ENCODE measurements at regions not wholly inside any gene's neighbourhood (a gene's known extent, or its start where the extent isn't known, plus 50 kb on each side); places are given as distances from the start of the nearest gene placed in this dataset.
"Not testable (repeated sequence)": the region's sequence is repeated elsewhere in the genome, so short reads cannot be mapped to it uniquely, and the experiment has no call there.

- WGBS (ENCODE audit: insufficient coverage) = no CpG with 5 or more reads among the region's 2 CpGs
- H3K4me3 Mint-ChIP-seq = no peak overlapping the region
- no peak overlapping the region for H3K27ac ChIP-seq (ENCODE audit: low read length)
- H3K4me1 ChIP-seq (ENCODE audit: control insufficient read depth in 1 of 2, extremely low read depth in 1 of 2, insufficient read depth in 2 of 2, low read length in 2 of 2) = no peaks in the 10 kb centered on the region
- H3K9me3 ChIP-seq = no peaks in the 10 kb centered on the region
- no peak overlapping the region for H3K27ac Mint-ChIP-seq
- POLR2A ChIA-PET = no interaction called here
- no peaks in the 10 kb centered on the region for H3K27me3 ChIP-seq (replicated peaks in 1 of 2; ENCODE audit: control insufficient read depth in 2 of 2, extremely low read depth in 1 of 2, insufficient read depth in 2 of 2, low read length in 1 of 2)
- no peak for DNase-seq
- H3K4me1 Mint-ChIP-seq = no peaks in the 10 kb centered on the region
- CTCF ChIA-PET = no interaction called here
- no peaks in the 10 kb centered on the region for H3K36me3 ChIP-seq (ENCODE audit: control insufficient read depth in 2 of 2, extremely low read depth in 1 of 2, insufficient read depth in 1 of 2, low read length in 1 of 2)
- ATAC-seq (replicated peaks in 1 of 4) = no peak
- no peaks in the 10 kb centered on the region for H3K36me3 Mint-ChIP-seq
- peaks cover 3 to 8% (median 3%) of the 10 kb centered on the region in 3 donors for H3K9me3 Mint-ChIP-seq
- no peaks in the 10 kb centered on the region for H3K27me3 Mint-ChIP-seq
- H3K4me3 ChIP-seq (ENCODE audit: control insufficient read depth in 1 of 2, extremely low read depth in 1 of 2, low read length in 1 of 2) = no peak overlapping the region
These were observed 134.2 kb downstream of the OTOL1 start for GRCh38 chr3:161630794-161631193.

DNA sequence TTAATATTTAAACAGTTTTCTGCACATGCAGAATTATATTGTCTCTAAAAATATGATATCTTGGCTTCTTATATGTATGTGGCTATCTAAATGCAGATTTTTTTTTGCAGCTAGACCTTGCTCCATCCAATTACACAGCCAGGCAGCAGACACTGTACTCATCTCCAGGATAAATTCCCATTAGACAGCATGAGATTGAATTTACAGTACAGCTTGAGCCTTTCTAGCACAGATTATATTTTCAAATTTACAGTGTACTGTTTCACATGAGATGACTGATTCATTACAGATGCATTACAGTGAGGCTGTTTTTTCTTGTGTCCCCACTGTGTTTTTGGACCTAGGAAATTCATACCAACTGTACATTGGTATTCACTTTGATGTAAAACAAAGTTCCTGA, 134.9 kb downstream of the OTOL1 start:
- H3K36me3 Mint-ChIP-seq = no peaks in the 10 kb centered on the region
- H3K9me3 ChIP-seq = no peaks in the 10 kb centered on the region
- no peaks in the 10 kb centered on the region for H3K4me1 Mint-ChIP-seq
- CTCF ChIA-PET = no interaction called here
- no peak overlapping the region for H3K27ac ChIP-seq (ENCODE audit: low read length)
- POLR2A ChIA-PET = no interaction called here
- peaks cover 3 to 8% (median 3%) of the 10 kb centered on the region in 3 donors for H3K9me3 Mint-ChIP-seq
- no peaks in the 10 kb centered on the region for H3K4me1 ChIP-seq (ENCODE audit: control insufficient read depth in 1 of 2, extremely low read depth in 1 of 2, insufficient read depth in 2 of 2, low read length in 2 of 2)
- H3K4me3 Mint-ChIP-seq = no peak overlapping the region
- H3K27me3 Mint-ChIP-seq = no peaks in the 10 kb centered on the region
- H3K4me3 ChIP-seq (ENCODE audit: control insufficient read depth in 1 of 2, extremely low read depth in 1 of 2, low read length in 1 of 2) = no peak overlapping the region
- ATAC-seq (replicated peaks in 1 of 4) = no peak
- no peaks in the 10 kb centered on the region for H3K36me3 ChIP-seq (ENCODE audit: control insufficient read depth in 2 of 2, extremely low read depth in 1 of 2, insufficient read depth in 1 of 2, low read length in 1 of 2)
- H3K27ac Mint-ChIP-seq = no peak overlapping the region
- no peak for DNase-seq
- H3K27me3 ChIP-seq (replicated peaks in 1 of 2; ENCODE audit: control insufficient read depth in 2 of 2, extremely low read depth in 1 of 2, insufficient read depth in 2 of 2, low read length in 1 of 2) = no peaks in the 10 kb centered on the region

DNA sequence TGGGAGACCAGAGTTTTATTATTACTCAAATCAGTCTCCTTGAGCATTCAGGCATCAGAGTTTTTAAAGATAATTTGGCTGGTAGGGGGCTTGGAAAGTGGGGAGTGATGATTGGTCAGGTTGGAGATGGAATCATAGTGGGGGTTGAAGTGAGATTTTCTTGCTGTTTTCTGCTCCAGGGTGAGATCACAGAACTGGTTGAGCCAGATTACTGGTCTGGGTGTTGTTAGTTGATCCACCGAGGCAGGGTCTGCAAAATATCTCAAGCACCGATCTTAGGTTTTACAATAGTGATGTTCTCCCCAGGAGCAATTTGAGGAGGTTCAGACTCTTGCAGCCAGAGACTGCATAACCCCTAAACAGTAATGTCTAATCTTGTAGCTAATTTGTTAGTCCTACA, 141.0 kb downstream of the OTOL1 start:
- ChIA-PET POLR2A (no interaction called here), CTCF (no interaction called here)
- Histone ChIP-seq H3K27me3 (replicated peaks in 1 of 2; ENCODE audit: control insufficient read depth in 2 of 2, extremely low read depth in 1 of 2, insufficient read depth in 2 of 2, low read length in 1 of 2) (no peaks in the 10 kb centered on the region), H3K4me3 (ENCODE audit: control insufficient read depth in 1 of 2, extremely low read depth in 1 of 2, low read length in 1 of 2) (no peak overlapping the region), H3K27ac (ENCODE audit: low read length) (no peak overlapping the region), H3K36me3 (ENCODE audit: control insufficient read depth in 2 of 2, extremely low read depth in 1 of 2, insufficient read depth in 1 of 2, low read length in 1 of 2) (no peaks in the 10 kb centered on the region), H3K9me3 (no peaks in the 10 kb centered on the region), H3K4me1 (ENCODE audit: control insufficient read depth in 1 of 2, extremely low read depth in 1 of 2, insufficient read depth in 2 of 2, low read length in 2 of 2) (no peaks in the 10 kb centered on the region)
- no peaks in the 10 kb centered on the region for H3K36me3 Mint-ChIP-seq
- no peak for DNase-seq
- no peaks in the 10 kb centered on the region for H3K4me1 Mint-ChIP-seq
- no peaks in the 10 kb centered on the region for H3K27me3 Mint-ChIP-seq
- no peak for ATAC-seq (replicated peaks in 1 of 4)
- H3K4me3 Mint-ChIP-seq = no peak overlapping the region
- peaks cover 0 to 3% (median 1%) of the 10 kb centered on the region in 3 donors for H3K9me3 Mint-ChIP-seq
- WGBS (ENCODE audit: insufficient coverage) = no CpG with 5 or more reads among the region's 2 CpGs
- H3K27ac Mint-ChIP-seq = no peak overlapping the region

DNA sequence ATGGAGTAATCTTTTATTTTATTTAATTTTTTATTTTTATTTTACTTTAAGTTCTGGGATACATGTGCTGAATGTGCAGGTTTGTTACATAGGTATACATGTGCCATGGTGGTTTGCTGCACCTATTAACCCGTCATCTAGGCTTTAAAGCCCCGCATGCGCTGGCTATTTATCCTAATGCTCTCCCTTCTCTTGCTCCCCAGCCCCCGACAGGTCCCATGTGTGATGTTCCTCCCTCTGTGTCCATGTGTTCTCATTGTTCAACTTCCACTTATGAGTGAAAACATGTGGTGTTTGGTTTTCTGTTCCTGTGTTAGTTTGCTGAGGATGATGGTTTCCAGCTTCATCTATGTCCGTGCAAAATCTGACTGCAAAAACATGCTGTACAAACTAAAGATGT, 142.5 kb downstream of the OTOL1 start:
- ATAC-seq (replicated peaks in 1 of 4); H3K27ac Mint-ChIP-seq; H3K4me1 ChIP-seq (ENCODE audit: control insufficient read depth in 1 of 2, extremely low read depth in 1 of 2, insufficient read depth in 2 of 2, low read length in 2 of 2); H3K36me3 ChIP-seq (ENCODE audit: control insufficient read depth in 2 of 2, extremely low read depth in 1 of 2, insufficient read depth in 1 of 2, low read length in 1 of 2); H3K27me3 Mint-ChIP-seq; H3K9me3 Mint-ChIP-seq; POLR2A ChIA-PET; DNase-seq; H3K4me3 Mint-ChIP-seq; H3K27ac ChIP-seq (ENCODE audit: low read length); H3K4me3 ChIP-seq (ENCODE audit: control insufficient read depth in 1 of 2, extremely low read depth in 1 of 2, low read length in 1 of 2); H3K9me3 ChIP-seq; H3K36me3 Mint-ChIP-seq; H3K4me1 Mint-ChIP-seq; H3K27me3 ChIP-seq (replicated peaks in 1 of 2; ENCODE audit: control insufficient read depth in 2 of 2, extremely low read depth in 1 of 2, insufficient read depth in 2 of 2, low read length in 1 of 2): not testable (repeated sequence)
- WGBS (ENCODE audit: insufficient coverage) = 79% methylated on average over 3 of the region's 5 CpGs
- CTCF ChIA-PET = interaction anchor here in 1 of 2 donors (0.5 kb wide), 1 partner anchor 176 kb away, joined by 3 read pairs; no protein-coding TSS in a partner anchor

GRCh38 chr3:161640181-161640580, 143.6 kb downstream of the OTOL1 start:
- DNase-seq = no peak
- Histone ChIP-seq H3K36me3 (ENCODE audit: control insufficient read depth in 2 of 2, extremely low read depth in 1 of 2, insufficient read depth in 1 of 2, low read length in 1 of 2) (no peaks in the 10 kb centered on the region), H3K27ac (ENCODE audit: low read length) (no peak overlapping the region), H3K4me3 (ENCODE audit: control insufficient read depth in 1 of 2, extremely low read depth in 1 of 2, low read length in 1 of 2) (no peak overlapping the region), H3K9me3 (no peaks in the 10 kb centered on the region), H3K4me1 (ENCODE audit: control insufficient read depth in 1 of 2, extremely low read depth in 1 of 2, insufficient read depth in 2 of 2, low read length in 2 of 2) (no peaks in the 10 kb centered on the region), H3K27me3 (replicated peaks in 1 of 2; ENCODE audit: control insufficient read depth in 2 of 2, extremely low read depth in 1 of 2, insufficient read depth in 2 of 2, low read length in 1 of 2) (no peaks in the 10 kb centered on the region)
- Mint-ChIP-seq H3K36me3 (no peaks in the 10 kb centered on the region), H3K27me3 (no peaks in the 10 kb centered on the region), H3K9me3 (peaks cover 0 to 5% (median 0%) of the 10 kb centered on the region in 3 donors), H3K4me3 (no peak overlapping the region), H3K4me1 (no peaks in the 10 kb centered on the region), H3K27ac (no peak overlapping the region)
- no peak for ATAC-seq (replicated peaks in 1 of 4)
- WGBS (ENCODE audit: insufficient coverage) = no CpG with 5 or more reads among the region's 1 CpG
- CTCF ChIA-PET = no interaction called here
- POLR2A ChIA-PET = no interaction called here

DNA sequence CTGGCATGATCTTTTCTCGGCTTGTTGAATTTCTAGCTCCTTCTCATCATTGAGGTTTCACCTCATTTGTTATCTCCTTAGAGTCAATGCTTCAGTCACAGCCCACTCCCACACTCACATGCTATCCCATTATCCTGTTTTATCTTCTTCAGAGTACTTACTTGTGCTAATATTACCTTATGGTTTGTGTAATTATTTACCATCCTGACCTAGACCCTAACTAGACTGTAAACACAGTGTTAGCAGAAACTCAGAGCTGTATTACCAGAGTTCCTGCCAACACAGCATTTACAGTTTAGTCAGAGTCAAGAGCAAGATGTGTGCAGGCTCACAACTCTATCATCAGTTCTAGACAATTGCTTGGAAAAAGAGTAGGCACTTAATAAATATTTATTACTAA, 144.7 kb downstream of the OTOL1 start:
- no peaks in the 10 kb centered on the region for H3K36me3 Mint-ChIP-seq
- 89% methylated on average over 1 of the region's 1 CpG for WGBS (ENCODE audit: insufficient coverage)
- H3K9me3 Mint-ChIP-seq = peaks cover 0 to 5% (median 0%) of the 10 kb centered on the region in 3 donors
- no peaks in the 10 kb centered on the region for H3K4me1 ChIP-seq (ENCODE audit: control insufficient read depth in 1 of 2, extremely low read depth in 1 of 2, insufficient read depth in 2 of 2, low read length in 2 of 2)
- no peaks in the 10 kb centered on the region for H3K27me3 Mint-ChIP-seq
- DNase-seq (no peak), ATAC-seq (replicated peaks in 1 of 4) (no peak)
- H3K27ac Mint-ChIP-seq = no peak overlapping the region
- H3K4me3 ChIP-seq (ENCODE audit: control insufficient read depth in 1 of 2, extremely low read depth in 1 of 2, low read length in 1 of 2) = no peak overlapping the region
- no peaks in the 10 kb centered on the region for H3K4me1 Mint-ChIP-seq
- no peak overlapping the region for H3K27ac ChIP-seq (ENCODE audit: low read length)
- H3K36me3 ChIP-seq (ENCODE audit: control insufficient read depth in 2 of 2, extremely low read depth in 1 of 2, insufficient read depth in 1 of 2, low read length in 1 of 2) = no peaks in the 10 kb centered on the region
- H3K9me3 ChIP-seq = no peaks in the 10 kb centered on the region
- H3K4me3 Mint-ChIP-seq = no peak overlapping the region
- ChIA-PET CTCF (no interaction called here), POLR2A (no interaction called here)
- H3K27me3 ChIP-seq (replicated peaks in 1 of 2; ENCODE audit: control insufficient read depth in 2 of 2, extremely low read depth in 1 of 2, insufficient read depth in 2 of 2, low read length in 1 of 2) = no peaks in the 10 kb centered on the region

- DNase-seq (no peak), ATAC-seq (replicated peaks in 1 of 4) (no peak)
- Mint-ChIP-seq H3K4me3 (no peak overlapping the region), H3K27ac (no peak overlapping the region), H3K36me3 (no peaks in the 10 kb centered on the region), H3K9me3 (peaks cover 0 to 11% (median 0%) of the 10 kb centered on the region in 3 donors), H3K4me1 (no peaks in the 10 kb centered on the region), H3K27me3 (peaks cover 0 to 3% of the 10 kb centered on the region in 2 donors)
- ChIA-PET POLR2A (no interaction called here), CTCF (interaction anchor here in 1 of 2 donors (0.6 kb wide), 1 partner anchor 90 kb away, joined by 10 read pairs; no protein-coding TSS in a partner anchor)
- H3K9me3 ChIP-seq = no peaks in the 10 kb centered on the region
- H3K27me3 ChIP-seq (replicated peaks in 1 of 2; ENCODE audit: control insufficient read depth in 2 of 2, extremely low read depth in 1 of 2, insufficient read depth in 2 of 2, low read length in 1 of 2) = no peaks in the 10 kb centered on the region
- WGBS (ENCODE audit: insufficient coverage) = 70% methylated on average over 5 of the region's 6 CpGs
- no peaks in the 10 kb centered on the region for H3K4me1 ChIP-seq (ENCODE audit: control insufficient read depth in 1 of 2, extremely low read depth in 1 of 2, insufficient read depth in 2 of 2, low read length in 2 of 2)
- no peak overlapping the region for H3K4me3 ChIP-seq (ENCODE audit: control insufficient read depth in 1 of 2, extremely low read depth in 1 of 2, low read length in 1 of 2)
- H3K36me3 ChIP-seq (ENCODE audit: control insufficient read depth in 2 of 2, extremely low read depth in 1 of 2, insufficient read depth in 1 of 2, low read length in 1 of 2) = no peaks in the 10 kb centered on the region
- H3K27ac ChIP-seq (ENCODE audit: low read length) = no peak overlapping the region
These were observed 148.5 kb downstream of the OTOL1 start for GRCh38 chr3:161644891-161645635.

Measured in T-cell (primary cell).